ENCODE measurements at regions not wholly inside any gene's neighbourhood (a gene's known extent, or its start where the extent isn't known, plus 50 kb on each side); places are given as distances from the start of the nearest gene placed in this dataset.

GRCh38 chr12:20127413-20127812, 240.9 kb upstream of the PDE3A start:
- intact Hi-C loops (cut with micrococcal nuclease) = no loop called here
- Histone ChIP-seq H3K27me3 (ENCODE audit: insufficient read depth, low read length) (no peaks in the 10 kb centered on the region), H2AFZ (ENCODE audit: low read depth, low read length, poor library complexity, severe bottlenecking) (no peak overlapping the region), H3K9me3 (ENCODE audit: control insufficient read depth in 1 of 2, insufficient read depth in 1 of 2, low read depth in 1 of 2, low read length in 2 of 2) (no peaks in the 10 kb centered on the region), H3K9ac (ENCODE audit: low read length) (no peak overlapping the region), H4K20me1 (ENCODE audit: insufficient read depth) (no peaks in the 10 kb centered on the region), H3K36me3 (ENCODE audit: control insufficient read depth in 1 of 2, insufficient read depth in 2 of 2, low read length in 2 of 2) (no peaks in the 10 kb centered on the region), H3K79me2 (ENCODE audit: insufficient read depth, low read length) (no peaks in the 10 kb centered on the region), H3K9me2 (ENCODE audit: insufficient read depth) (no peaks in the 10 kb centered on the region), H3K4me1 (ENCODE audit: control insufficient read depth in 1 of 2, insufficient read depth in 2 of 2, low read length in 2 of 2) (no peaks in the 10 kb centered on the region), H3K4me2 (ENCODE audit: low read length) (no peak overlapping the region), H3K27ac (ENCODE audit: low read depth, low read length) (no peak overlapping the region), H3K4me3 (replicated peaks in 1 of 2; ENCODE audit: low read depth in 1 of 2, low read length in 2 of 2) (no peak overlapping the region)
- TF ChIP-seq EZH2 (IDR thresholded peaks at IDR 0.05) (no peak), ZNF274 (IDR thresholded peaks at IDR 0.05; ENCODE audit: low read depth, low read length) (no peak), TCF7L2 (IDR thresholded peaks at IDR 0.05; ENCODE audit: borderline replicate concordance, extremely low read depth, insufficient read depth, insufficient read length) (no peak), CTCF (IDR thresholded peaks at IDR 0.05 in 2 of 3, conservative IDR thresholded peaks at IDR 0.05 in 1 of 3; ENCODE audit: borderline replicate concordance in 1 of 3, insufficient read depth in 1 of 3, low read depth in 2 of 3, low read length in 2 of 3) (no peak), REST (IDR thresholded peaks at IDR 0.05; ENCODE audit: low read depth) (no peak), CBX3 (IDR thresholded peaks at IDR 0.05; ENCODE audit: low read depth) (no peak), SRF (IDR thresholded peaks at IDR 0.05; ENCODE audit: low read depth) (no peak)
- DNase-seq (ENCODE audit: low read depth, low spot score) (no peak), ATAC-seq (no peak)
- POLR2A ChIA-PET = no interaction called here
- CTCF ChIA-PET = no interaction called here
- no TSS peak for BruUV-seq (replicated peaks)
- RAD21 ChIA-PET (ENCODE audit: low non-redundant PET in 1 of 2, low total read pairs in 2 of 2, uncharacterized antibody in 2 of 2, unreplicated experiment in 2 of 2) = no interaction called here
